ENCODE measurements at regions not wholly inside any gene's neighbourhood (a gene's known extent, or its start where the extent isn't known, plus 50 kb on each side); places are given as distances from the start of the nearest gene placed in this dataset.

GRCh38 chr3:22594990-22595389, 608.1 kb upstream of the UBE2E2 start:
- in situ Hi-C loops (cut with HindIII; ENCODE audit: low sequenced_read_pairs) = no loop called here
- DNase-seq (ENCODE audit: low spot score) = no peak

GRCh38 chr3:22606461-22606860, 596.7 kb upstream of the UBE2E2 start:
- no peak for DNase-seq (ENCODE audit: low spot score)
- in situ Hi-C loops (cut with HindIII; ENCODE audit: low sequenced_read_pairs) = no loop called here

- DNase-seq (ENCODE audit: low spot score) = no peak
- in situ Hi-C loops (cut with HindIII; ENCODE audit: low sequenced_read_pairs) = no loop called here
Measured at GRCh38 chr3:22606938-22607337, 596.2 kb upstream of the UBE2E2 start.

GRCh38 chr3:22608093-22608492, 595.0 kb upstream of the UBE2E2 start:
- in situ Hi-C loops (cut with HindIII; ENCODE audit: low sequenced_read_pairs) = no loop called here
- no peak for DNase-seq (ENCODE audit: low spot score)

GRCh38 chr3:22608721-22609120, 594.4 kb upstream of the UBE2E2 start:
- in situ Hi-C loops (cut with HindIII; ENCODE audit: low sequenced_read_pairs) = no loop called here
- no peak for DNase-seq (ENCODE audit: low spot score)

GRCh38 chr3:22609139-22609538, 594.0 kb upstream of the UBE2E2 start:
- in situ Hi-C loops (cut with HindIII; ENCODE audit: low sequenced_read_pairs) = no loop called here

GRCh38 chr3:22612927-22613326, 590.2 kb upstream of the UBE2E2 start:
- in situ Hi-C loops (cut with HindIII; ENCODE audit: low sequenced_read_pairs) = no loop called here
- DNase-seq (ENCODE audit: low spot score) = no peak

More at GRCh38 chr3:22609139-22609538, 594.0 kb upstream of the UBE2E2 start:
- DNase-seq (ENCODE audit: low spot score) = no peak

- DNase-seq (ENCODE audit: low spot score) = no peak
- in situ Hi-C loops (cut with HindIII; ENCODE audit: low sequenced_read_pairs) = no loop called here
Measured at GRCh38 chr3:22615790-22616189, 587.3 kb upstream of the UBE2E2 start.

- in situ Hi-C loops (cut with HindIII; ENCODE audit: low sequenced_read_pairs) = no loop called here
- no peak for DNase-seq (ENCODE audit: low spot score)
Measured at GRCh38 chr3:22617372-22617771, 585.8 kb upstream of the UBE2E2 start.

GRCh38 chr3:22620498-22620897, 582.6 kb upstream of the UBE2E2 start:
- no peak for DNase-seq (ENCODE audit: low spot score)
- in situ Hi-C loops (cut with HindIII; ENCODE audit: low sequenced_read_pairs) = no loop called here

- no peak for DNase-seq (ENCODE audit: low spot score)
Measured at GRCh38 chr3:22621205-22621809, 581.8 kb upstream of the UBE2E2 start.

GRCh38 chr3:22627993-22628499, 575.1 kb upstream of the UBE2E2 start:
- in situ Hi-C loops (cut with HindIII; ENCODE audit: low sequenced_read_pairs) = no loop called here
- no peak for DNase-seq (ENCODE audit: low spot score)

More at GRCh38 chr3:22621205-22621809, 581.8 kb upstream of the UBE2E2 start:
- in situ Hi-C loops (cut with HindIII; ENCODE audit: low sequenced_read_pairs) = no loop called here

- in situ Hi-C loops (cut with HindIII; ENCODE audit: low sequenced_read_pairs) = no loop called here
- peak; percentile 71 for DNase-seq (ENCODE audit: low spot score)
Measured at GRCh38 chr3:22632536-22632935, 570.6 kb upstream of the UBE2E2 start.

GRCh38 chr3:22634433-22634832, 568.7 kb upstream of the UBE2E2 start:
- DNase-seq (ENCODE audit: low spot score) = no peak
- in situ Hi-C loops (cut with HindIII; ENCODE audit: low sequenced_read_pairs) = no loop called here

- in situ Hi-C loops (cut with HindIII; ENCODE audit: low sequenced_read_pairs) = no loop called here
- no peak for DNase-seq (ENCODE audit: low spot score)
Measured at GRCh38 chr3:22659651-22660475, 543.3 kb upstream of the UBE2E2 start.

- in situ Hi-C loops (cut with HindIII; ENCODE audit: low sequenced_read_pairs) = no loop called here
- no peak for DNase-seq (ENCODE audit: low spot score)
Measured at GRCh38 chr3:22660606-22661005, 542.5 kb upstream of the UBE2E2 start.

GRCh38 chr3:22661121-22661700, 541.9 kb upstream of the UBE2E2 start:
- in situ Hi-C loops (cut with HindIII; ENCODE audit: low sequenced_read_pairs) = no loop called here
- no peak for DNase-seq (ENCODE audit: low spot score)

GRCh38 chr3:22665528-22665927, 537.6 kb upstream of the UBE2E2 start:
- in situ Hi-C loops (cut with HindIII; ENCODE audit: low sequenced_read_pairs) = no loop called here
- DNase-seq (ENCODE audit: low spot score) = no peak

GRCh38 chr3:22666736-22667135, 536.4 kb upstream of the UBE2E2 start:
- in situ Hi-C loops (cut with HindIII; ENCODE audit: low sequenced_read_pairs) = no loop called here
- no peak for DNase-seq (ENCODE audit: low spot score)

- no peak for DNase-seq (ENCODE audit: low spot score)
- in situ Hi-C loops (cut with HindIII; ENCODE audit: low sequenced_read_pairs) = no loop called here
Measured at GRCh38 chr3:22671848-22672247, 531.3 kb upstream of the UBE2E2 start.
